K562 (cell line): ENCODE measurements at regions not wholly inside any gene's neighbourhood (a gene's known extent, or its start where the extent isn't known, plus 50 kb on each side); places are given as distances from the start of the nearest gene placed in this dataset.

Experiments
- ATF2 ChIP-seq: sonication (generic); formaldehyde crosslinking; IDR thresholded peaks from 2 replicates; pipeline ENCODE4 v1.8.1; 2022; ENCODE audit warnings: missing genetic modification reagents
- PCBP2 ChIP-seq: fragments of 200-400 bp; formaldehyde crosslinking; IDR thresholded peaks from 2 replicates; pipeline ENCODE4 v1.6.1; 2018; ENCODE audit warnings: low read length, low read depth, mild to moderate bottlenecking, moderate library complexity; ENCODE audit not compliant: poor library complexity, severe bottlenecking
- PKNOX1 ChIP-seq: fragments of 450-650 bp; IDR thresholded peaks from 2 replicates; pipeline ENCODE4 v1.6.1; 2016
- ZNF561 ChIP-seq: fragments of 450-650 bp; formaldehyde crosslinking; conservative IDR thresholded peaks from 2 replicates; pipeline ENCODE4 v1.4.0; 2020; ENCODE audit warnings: mild to moderate bottlenecking, moderate library complexity
- TF ChIP-seq, protein P1 (sequence below): fragments of 250-450 bp; sonication (Bioruptor Pico); IDR thresholded peaks from 2 replicates; pipeline ENCODE4 v1.5.0; 2021; ENCODE audit warnings: mild to moderate bottlenecking, moderate library complexity
- TF ChIP-seq, protein P2 (sequence below), 3 experiments: IDR thresholded peaks in 2 of 3; conservative IDR thresholded peaks in 1 of 3; 2 replicates each; pipeline ENCODE4 v1.5.1; 2011 to 2012; ENCODE audit warnings: low read length in 3 of 3, mild to moderate bottlenecking in 3 of 3, control low read depth in 2 of 3, improper control_type of control experiment in 1 of 3, inconsistent platforms in 1 of 3, low read depth in 1 of 3, mixed read lengths in 1 of 3, moderate library complexity in 1 of 3; ENCODE audit not compliant: insufficient read depth in 2 of 3

DNA sequence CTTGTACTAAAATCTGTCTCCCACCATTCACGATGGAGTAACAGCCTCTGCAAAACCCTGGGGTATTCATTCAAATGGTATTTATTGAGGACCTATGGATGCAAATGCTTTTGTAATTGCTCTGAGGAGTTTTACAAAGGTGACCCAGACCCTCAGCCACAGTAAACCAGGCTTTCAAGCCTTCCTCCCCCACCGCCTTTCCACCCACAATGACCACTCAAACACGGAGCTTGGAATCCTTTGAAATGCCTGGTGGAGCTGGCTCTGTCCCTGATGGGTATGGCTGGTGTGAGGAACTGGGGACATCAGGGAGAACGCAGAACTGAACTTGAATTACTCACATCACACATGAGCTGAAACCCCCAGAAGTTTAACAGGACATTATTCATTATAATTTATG, 246.4 kb downstream of the CDH26 start:
- TF ChIP-seq, protein P1, sequence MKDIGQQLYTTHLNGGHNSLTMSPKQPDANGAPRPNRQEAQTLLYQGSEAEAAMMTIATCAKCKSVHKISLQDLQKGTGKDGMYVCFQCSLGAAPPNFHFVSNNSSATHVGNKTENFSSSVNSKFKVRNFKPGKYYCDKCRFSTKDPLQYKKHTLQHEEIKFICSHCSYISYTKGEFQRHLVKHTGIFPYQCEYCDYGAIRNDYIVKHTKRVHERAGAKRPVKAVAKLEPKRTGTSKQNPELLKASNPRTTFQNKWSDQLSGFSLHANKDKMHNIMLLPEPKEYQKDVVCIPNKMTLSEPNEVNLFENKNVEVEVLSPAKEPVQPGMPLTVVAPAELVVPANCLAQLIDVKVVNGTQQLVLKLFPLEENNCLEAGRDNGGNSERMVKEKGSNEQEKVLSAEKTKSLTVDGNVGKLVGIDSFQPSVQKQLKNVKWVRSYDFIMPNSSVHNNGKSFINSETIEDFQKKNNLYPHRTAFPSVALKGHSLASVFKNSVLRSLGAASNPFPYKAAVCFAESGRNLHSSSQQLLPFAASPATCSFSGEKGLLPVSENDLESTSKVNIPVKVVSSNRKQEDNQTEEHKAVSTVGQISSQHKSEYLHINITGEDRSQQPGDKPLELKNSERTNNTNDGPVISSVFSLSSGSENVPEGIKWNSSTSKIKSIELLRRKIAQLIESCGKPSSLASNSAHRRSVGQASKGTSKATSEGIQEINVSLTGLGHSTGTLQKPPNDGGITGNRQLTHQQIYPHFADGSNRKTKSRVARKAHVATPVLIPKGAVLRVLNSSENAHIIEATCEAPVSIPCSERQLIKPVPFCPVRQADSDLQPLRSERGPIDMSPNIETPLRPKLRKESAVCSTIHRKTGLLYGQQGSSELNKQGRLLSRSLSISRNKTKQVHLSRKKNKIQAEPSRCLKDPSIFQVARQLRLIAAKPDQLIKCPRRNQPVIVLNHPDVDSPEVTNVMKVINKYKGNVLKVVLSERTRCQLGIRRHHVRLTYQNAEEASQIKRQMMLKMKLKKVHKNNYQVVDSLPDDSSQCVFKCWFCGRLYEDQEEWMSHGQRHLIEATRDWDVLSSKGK = no peak
- no peak for TF ChIP-seq PCBP2
- TF ChIP-seq ZNF561 (CRISPR knock-in tag) = no peak
- TF ChIP-seq, protein P2, sequence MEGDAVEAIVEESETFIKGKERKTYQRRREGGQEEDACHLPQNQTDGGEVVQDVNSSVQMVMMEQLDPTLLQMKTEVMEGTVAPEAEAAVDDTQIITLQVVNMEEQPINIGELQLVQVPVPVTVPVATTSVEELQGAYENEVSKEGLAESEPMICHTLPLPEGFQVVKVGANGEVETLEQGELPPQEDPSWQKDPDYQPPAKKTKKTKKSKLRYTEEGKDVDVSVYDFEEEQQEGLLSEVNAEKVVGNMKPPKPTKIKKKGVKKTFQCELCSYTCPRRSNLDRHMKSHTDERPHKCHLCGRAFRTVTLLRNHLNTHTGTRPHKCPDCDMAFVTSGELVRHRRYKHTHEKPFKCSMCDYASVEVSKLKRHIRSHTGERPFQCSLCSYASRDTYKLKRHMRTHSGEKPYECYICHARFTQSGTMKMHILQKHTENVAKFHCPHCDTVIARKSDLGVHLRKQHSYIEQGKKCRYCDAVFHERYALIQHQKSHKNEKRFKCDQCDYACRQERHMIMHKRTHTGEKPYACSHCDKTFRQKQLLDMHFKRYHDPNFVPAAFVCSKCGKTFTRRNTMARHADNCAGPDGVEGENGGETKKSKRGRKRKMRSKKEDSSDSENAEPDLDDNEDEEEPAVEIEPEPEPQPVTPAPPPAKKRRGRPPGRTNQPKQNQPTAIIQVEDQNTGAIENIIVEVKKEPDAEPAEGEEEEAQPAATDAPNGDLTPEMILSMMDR (IDR thresholded peaks at IDR 0.05 in 2 of 3, conservative IDR thresholded peaks at IDR 0.05 in 1 of 3; ENCODE audit: insufficient read depth in 2 of 3, low read depth in 1 of 3, low read length in 3 of 3) = no peak
- no peak for TF ChIP-seq ATF2 (CRISPR knock-in tag)
- no peak for TF ChIP-seq PKNOX1
